Activated naive CD8-positive, alpha-beta T cell treated with anti-CD3 and anti-CD28 coated beads for 36 hours (primary cell): ENCODE measurements at regions not wholly inside any gene's neighbourhood (a gene's known extent, or its start where the extent isn't known, plus 50 kb on each side); places are given as distances from the start of the nearest gene placed in this dataset.

ENCODE experiments used
- DNase-seq: peaks from one replicate; pipeline ENCODE4 v3.0.0; 2021
- H3K27ac Mint-ChIP-seq: one replicate; pipeline ENCODE4 v1.8.0; 2022; ENCODE audit warnings: mild to moderate bottlenecking, moderate library complexity, mixed read lengths
- H3K27me3 Mint-ChIP-seq: one replicate; pipeline ENCODE4 v1.8.0; 2022; ENCODE audit warnings: mild to moderate bottlenecking, mixed read lengths
- H3K36me3 Mint-ChIP-seq: one replicate; pipeline ENCODE4 v1.8.0; 2021; ENCODE audit warnings: mild to moderate bottlenecking, mixed read lengths
- H3K4me1 Mint-ChIP-seq: one replicate; pipeline ENCODE4 v1.8.0; 2021; ENCODE audit warnings: mixed read lengths
- H3K4me3 Mint-ChIP-seq: one replicate; pipeline ENCODE4 v1.8.0; 2022; ENCODE audit warnings: mild to moderate bottlenecking, moderate library complexity, mixed read lengths
- H3K9me3 Mint-ChIP-seq: one replicate; pipeline ENCODE4 v1.8.0; 2022; ENCODE audit warnings: mixed read lengths

GRCh38 chr13:50369646-50370045 is 354.4 kb downstream of the KCNRG start:
- Mint-ChIP-seq H3K27ac (no peak overlapping the region), H3K4me3 (no peak overlapping the region), H3K4me1 (peaks cover 23% of the 10 kb centered on the region), H3K36me3 (no peaks in the 10 kb centered on the region), H3K9me3 (peaks cover 2% of the 10 kb centered on the region), H3K27me3 (peaks cover 35% of the 10 kb centered on the region)
- no peak for DNase-seq

- DNase-seq: no peak
- Mint-ChIP-seq H3K36me3 (no peaks in the 10 kb centered on the region), H3K9me3 (peaks cover 2% of the 10 kb centered on the region), H3K27ac (no peak overlapping the region), H3K4me3 (no peak overlapping the region), H3K4me1 (peaks cover 19% of the 10 kb centered on the region), H3K27me3 (peaks cover 27% of the 10 kb centered on the region)
These were observed 355.2 kb downstream of the KCNRG start for GRCh38 chr13:50370303-50370950.

GRCh38 chr13:50374517-50374916 is 359.3 kb downstream of the KCNRG start:
- Mint-ChIP-seq H3K4me1 (peaks cover 6% of the 10 kb centered on the region), H3K9me3 (no peaks in the 10 kb centered on the region), H3K36me3 (no peaks in the 10 kb centered on the region), H3K4me3 (no peak overlapping the region), H3K27me3 (peaks cover 28% of the 10 kb centered on the region), H3K27ac (no peak overlapping the region)
- no peak for DNase-seq

- Mint-ChIP-seq H3K36me3 (peaks cover 4% of the 10 kb centered on the region), H3K4me1 (peaks cover 4% of the 10 kb centered on the region), H3K27me3 (peaks cover 21% of the 10 kb centered on the region), H3K9me3 (peaks cover 4% of the 10 kb centered on the region), H3K27ac (no peak overlapping the region), H3K4me3 (no peak overlapping the region)
- no peak for DNase-seq
These were observed 360.5 kb downstream of the KCNRG start for GRCh38 chr13:50375792-50376191.

DNA sequence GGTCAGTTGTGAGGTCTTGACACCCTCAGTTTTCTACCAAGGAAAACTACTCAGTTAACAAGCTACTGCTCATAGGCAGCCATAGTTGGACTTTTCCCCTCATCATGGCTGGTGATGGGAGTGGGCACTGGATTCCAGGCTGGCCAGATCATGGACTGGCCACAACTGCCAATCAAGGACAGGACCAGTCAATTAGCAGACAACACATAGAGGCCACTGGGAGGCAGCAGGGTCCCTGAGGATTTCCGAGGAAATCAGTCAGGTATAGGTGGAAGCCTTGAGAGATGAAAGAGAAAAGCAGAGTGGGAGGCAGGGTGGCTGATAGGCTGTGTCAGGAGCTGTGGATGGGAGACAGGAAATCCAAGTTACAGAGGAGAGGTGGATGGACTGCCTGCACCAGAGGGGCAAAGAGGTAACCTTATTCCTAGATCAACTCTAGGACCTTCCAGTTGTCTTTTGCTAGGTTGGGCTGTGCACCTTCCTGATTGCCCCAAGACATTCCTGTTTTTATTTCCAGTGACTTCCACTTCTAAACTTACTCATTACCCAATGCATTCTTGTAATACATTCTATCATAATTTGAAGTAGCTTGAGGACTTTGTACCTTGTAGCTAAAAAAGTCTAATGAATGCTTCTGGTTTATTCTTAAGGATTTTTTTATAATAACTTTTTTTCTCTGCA is 361.8 kb downstream of the KCNRG start:
- Mint-ChIP-seq H3K4me1 (peaks cover 4% of the 10 kb centered on the region), H3K9me3 (peaks cover 11% of the 10 kb centered on the region), H3K36me3 (peaks cover 7% of the 10 kb centered on the region), H3K4me3 (no peak overlapping the region), H3K27me3 (peaks cover 13% of the 10 kb centered on the region), H3K27ac (no peak overlapping the region)
- no peak for DNase-seq

- no peak for DNase-seq
- peaks cover 4% of the 10 kb centered on the region for H3K4me1 Mint-ChIP-seq
- no peak overlapping the region for H3K4me3 Mint-ChIP-seq
- peaks cover 13% of the 10 kb centered on the region for H3K27me3 Mint-ChIP-seq
- no peak overlapping the region for H3K27ac Mint-ChIP-seq
- H3K36me3 Mint-ChIP-seq: peaks cover 7% of the 10 kb centered on the region
- H3K9me3 Mint-ChIP-seq: peaks cover 11% of the 10 kb centered on the region
These were observed 362.6 kb downstream of the KCNRG start for GRCh38 chr13:50377726-50378270.

GRCh38 chr13:50378509-50379044 is 363.3 kb downstream of the KCNRG start:
- Mint-ChIP-seq H3K36me3 (peaks cover 7% of the 10 kb centered on the region), H3K27me3 (peaks cover 13% of the 10 kb centered on the region), H3K9me3 (peaks cover 11% of the 10 kb centered on the region), H3K27ac (no peak overlapping the region), H3K4me3 (no peak overlapping the region), H3K4me1 (peaks cover 4% of the 10 kb centered on the region)
- no peak for DNase-seq

DNA sequence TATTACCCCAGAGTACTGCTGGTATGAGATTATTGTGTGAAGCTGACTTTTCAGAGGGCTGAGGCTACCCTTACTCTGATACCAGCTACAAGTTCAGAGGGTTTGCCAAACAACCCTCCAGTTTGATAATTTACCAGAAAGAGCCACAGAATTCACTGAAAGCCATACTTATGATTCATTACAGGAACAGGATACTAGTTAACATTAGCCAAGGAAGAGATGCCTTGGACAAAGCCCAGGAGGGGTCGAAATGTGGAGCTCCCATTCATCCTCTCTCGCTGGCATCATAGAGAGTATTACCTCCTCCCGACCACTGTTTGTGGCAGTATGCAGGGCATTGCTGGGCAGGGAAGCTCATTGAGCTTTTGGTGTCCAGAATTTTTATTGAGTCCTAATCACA is 364.3 kb downstream of the KCNRG start:
- Mint-ChIP-seq H3K9me3 (peaks cover 11% of the 10 kb centered on the region), H3K4me1 (peaks cover 4% of the 10 kb centered on the region), H3K4me3 (no peak overlapping the region), H3K27me3 (peaks cover 9% of the 10 kb centered on the region), H3K27ac (no peak overlapping the region), H3K36me3 (peaks cover 7% of the 10 kb centered on the region)
- DNase-seq: no peak

DNA sequence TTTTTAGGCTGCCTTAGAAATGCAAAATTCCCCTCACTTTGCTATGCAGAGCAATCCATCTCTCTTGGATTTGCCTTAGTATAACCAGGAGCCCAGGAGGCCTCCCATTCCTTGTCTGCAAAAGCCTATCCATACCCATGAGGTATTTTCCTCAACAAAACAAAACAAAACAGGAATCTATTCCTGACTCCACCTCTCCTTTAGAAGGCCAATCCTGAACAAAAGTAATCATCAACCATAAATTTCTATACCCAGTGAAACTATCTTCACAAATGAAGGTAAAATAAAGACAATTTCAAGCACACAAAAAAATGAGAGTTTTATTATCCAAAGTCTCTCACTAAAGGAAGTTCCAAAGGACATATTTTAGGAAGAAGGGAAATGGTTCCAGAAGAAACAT is 365.7 kb downstream of the KCNRG start:
- Mint-ChIP-seq H3K36me3 (peaks cover 7% of the 10 kb centered on the region), H3K4me3 (no peak overlapping the region), H3K27ac (no peak overlapping the region), H3K9me3 (peaks cover 11% of the 10 kb centered on the region), H3K4me1 (peaks cover 4% of the 10 kb centered on the region), H3K27me3 (peaks cover 3% of the 10 kb centered on the region)
- no peak for DNase-seq

DNA sequence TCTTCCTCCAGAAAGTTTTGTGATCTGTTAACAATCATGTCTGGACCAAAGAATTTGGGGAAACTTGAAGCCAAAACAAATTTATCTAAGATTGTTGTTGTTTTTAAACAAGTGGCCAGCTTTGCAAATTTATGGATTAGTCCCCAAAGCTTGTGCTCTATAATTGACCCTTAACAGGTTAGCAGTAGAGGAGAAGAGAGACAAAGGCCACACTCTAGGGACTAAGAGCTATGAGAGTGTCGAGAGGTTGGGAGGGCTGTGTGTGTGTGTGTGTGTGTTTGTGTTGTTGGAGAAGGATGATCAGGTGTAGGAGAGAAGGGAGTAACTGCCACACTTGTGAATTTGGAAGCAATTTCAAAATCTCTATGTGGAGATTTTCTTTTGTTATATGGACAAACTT is 367.3 kb downstream of the KCNRG start:
- DNase-seq: no peak
- H3K27ac Mint-ChIP-seq: no peak overlapping the region

GRCh38 chr13:50382951-50383350 is 367.7 kb downstream of the KCNRG start:
- Mint-ChIP-seq H3K27ac (no peak overlapping the region), H3K9me3 (peaks cover 11% of the 10 kb centered on the region), H3K4me1 (peaks cover 2% of the 10 kb centered on the region), H3K27me3 (no peaks in the 10 kb centered on the region), H3K4me3 (no peak overlapping the region), H3K36me3 (peaks cover 7% of the 10 kb centered on the region)
- no peak for DNase-seq

More for the DNA sequence above, 367.3 kb downstream of the KCNRG start:
- no peaks in the 10 kb centered on the region for H3K27me3 Mint-ChIP-seq
- peaks cover 7% of the 10 kb centered on the region for H3K36me3 Mint-ChIP-seq
- H3K4me3 Mint-ChIP-seq: no peak overlapping the region
- H3K4me1 Mint-ChIP-seq: peaks cover 2% of the 10 kb centered on the region
- peaks cover 11% of the 10 kb centered on the region for H3K9me3 Mint-ChIP-seq

DNA sequence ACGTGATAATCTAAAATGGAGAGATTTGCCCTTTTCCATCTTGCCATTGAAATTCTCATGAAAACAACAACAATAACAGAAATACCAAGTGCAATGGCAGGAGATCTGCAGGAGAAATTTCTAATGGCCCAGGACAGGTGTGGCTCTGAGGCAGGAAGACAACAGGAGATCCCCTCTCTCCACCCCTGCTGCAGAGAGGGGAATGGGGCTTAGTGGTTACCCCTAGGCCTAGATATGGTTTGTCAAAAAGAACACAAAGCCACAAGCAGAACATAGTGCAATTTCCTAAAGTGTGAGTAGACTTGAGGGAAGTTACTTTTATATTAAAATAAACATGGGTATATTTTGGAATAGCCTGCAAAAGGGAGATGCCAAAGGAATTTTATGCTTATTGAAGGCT is 369.5 kb downstream of the KCNRG start:
- H3K27ac Mint-ChIP-seq: no peak overlapping the region
- H3K4me1 Mint-ChIP-seq: no peaks in the 10 kb centered on the region
- DNase-seq: no peak
- no peak overlapping the region for H3K4me3 Mint-ChIP-seq
- no peaks in the 10 kb centered on the region for H3K27me3 Mint-ChIP-seq
- H3K9me3 Mint-ChIP-seq: peaks cover 11% of the 10 kb centered on the region
- peaks cover 7% of the 10 kb centered on the region for H3K36me3 Mint-ChIP-seq

DNA sequence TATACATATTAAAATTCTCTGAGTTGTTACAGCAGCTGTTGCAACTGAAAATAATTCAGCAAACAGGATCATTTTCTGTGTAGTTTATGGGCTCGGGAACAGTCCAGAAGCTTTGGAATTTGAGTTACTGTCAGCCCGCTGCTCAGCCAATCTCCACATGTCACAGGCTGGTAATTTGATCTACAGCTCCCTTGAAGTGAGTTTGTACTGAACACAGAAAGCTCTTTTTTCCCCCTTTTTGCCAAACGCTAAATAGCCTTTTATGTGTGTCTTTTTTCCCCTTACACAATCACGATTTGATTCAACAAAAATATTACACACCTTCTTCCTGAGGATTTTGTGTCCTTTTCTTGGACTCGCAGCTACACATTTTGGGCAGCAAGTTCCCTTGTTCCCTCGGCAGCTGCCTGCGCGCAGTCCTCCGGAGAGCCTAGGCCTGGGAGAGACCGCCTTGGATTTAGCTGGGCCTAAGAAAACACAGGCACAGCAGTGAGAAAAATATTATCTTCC is 371.4 kb downstream of the KCNRG start:
- no peaks in the 10 kb centered on the region for H3K27me3 Mint-ChIP-seq
- H3K36me3 Mint-ChIP-seq: no peaks in the 10 kb centered on the region
- DNase-seq: no peak
- H3K27ac Mint-ChIP-seq: no peak overlapping the region
- no peaks in the 10 kb centered on the region for H3K4me1 Mint-ChIP-seq
- peaks cover 2% of the 10 kb centered on the region for H3K9me3 Mint-ChIP-seq
- H3K4me3 Mint-ChIP-seq: no peak overlapping the region

GRCh38 chr13:50387051-50387581 is 371.9 kb downstream of the KCNRG start:
- Mint-ChIP-seq H3K4me3 (no peak overlapping the region), H3K27ac (no peak overlapping the region), H3K9me3 (no peaks in the 10 kb centered on the region), H3K36me3 (no peaks in the 10 kb centered on the region), H3K4me1 (no peaks in the 10 kb centered on the region), H3K27me3 (no peaks in the 10 kb centered on the region)
- DNase-seq: no peak

- no peaks in the 10 kb centered on the region for H3K36me3 Mint-ChIP-seq
- no peak for DNase-seq
- H3K4me1 Mint-ChIP-seq: no peaks in the 10 kb centered on the region
- H3K27ac Mint-ChIP-seq: no peak overlapping the region
- H3K27me3 Mint-ChIP-seq: no peaks in the 10 kb centered on the region
- no peaks in the 10 kb centered on the region for H3K9me3 Mint-ChIP-seq
- H3K4me3 Mint-ChIP-seq: no peak overlapping the region
These were observed 373.2 kb downstream of the KCNRG start for GRCh38 chr13:50388481-50388880.
